ENCODE measurements at regions not wholly inside any gene's neighbourhood (a gene's known extent, or its start where the extent isn't known, plus 50 kb on each side); places are given as distances from the start of the nearest gene placed in this dataset.

DNA sequence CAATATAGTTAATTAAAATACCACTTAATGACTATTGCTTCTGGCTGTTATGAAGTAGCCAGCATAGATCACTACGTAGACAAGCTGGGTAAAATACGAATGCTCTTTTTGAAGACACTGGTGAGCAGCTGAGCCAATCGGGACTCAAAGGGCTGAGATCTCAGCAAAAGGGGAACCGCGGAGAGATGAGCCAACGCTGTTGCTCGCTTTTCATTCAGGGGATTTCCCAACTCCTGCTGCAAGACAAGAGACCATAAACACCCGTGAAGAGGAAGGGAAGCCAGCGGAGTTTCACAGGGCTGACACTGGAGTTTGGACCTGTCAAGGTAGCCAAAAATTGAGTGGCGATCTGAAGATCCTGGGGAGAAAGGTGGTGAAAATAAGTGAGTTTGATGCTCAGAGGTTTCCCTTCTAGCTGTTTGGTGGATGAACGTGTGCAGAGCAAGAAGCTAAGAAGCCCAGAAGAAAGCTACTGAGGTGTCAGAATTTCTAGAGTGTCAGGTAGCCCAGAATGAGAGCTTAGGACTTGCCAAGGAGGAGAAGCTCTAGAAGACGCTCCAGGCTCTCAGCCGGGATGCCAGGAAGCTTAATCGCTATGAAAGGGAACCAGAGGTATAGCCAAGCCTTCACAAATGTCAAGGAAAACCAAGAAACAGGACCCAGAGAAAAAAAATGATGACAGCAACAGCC is 79.6 kb upstream of the RNU6ATAC start:
- no peak for DNase-seq (ENCODE audit: low read depth, low spot score)

GRCh38 chr9:134245179-134245578 is 80.8 kb upstream of the RNU6ATAC start:
- no peak for DNase-seq (ENCODE audit: low read depth, low spot score)

DNA sequence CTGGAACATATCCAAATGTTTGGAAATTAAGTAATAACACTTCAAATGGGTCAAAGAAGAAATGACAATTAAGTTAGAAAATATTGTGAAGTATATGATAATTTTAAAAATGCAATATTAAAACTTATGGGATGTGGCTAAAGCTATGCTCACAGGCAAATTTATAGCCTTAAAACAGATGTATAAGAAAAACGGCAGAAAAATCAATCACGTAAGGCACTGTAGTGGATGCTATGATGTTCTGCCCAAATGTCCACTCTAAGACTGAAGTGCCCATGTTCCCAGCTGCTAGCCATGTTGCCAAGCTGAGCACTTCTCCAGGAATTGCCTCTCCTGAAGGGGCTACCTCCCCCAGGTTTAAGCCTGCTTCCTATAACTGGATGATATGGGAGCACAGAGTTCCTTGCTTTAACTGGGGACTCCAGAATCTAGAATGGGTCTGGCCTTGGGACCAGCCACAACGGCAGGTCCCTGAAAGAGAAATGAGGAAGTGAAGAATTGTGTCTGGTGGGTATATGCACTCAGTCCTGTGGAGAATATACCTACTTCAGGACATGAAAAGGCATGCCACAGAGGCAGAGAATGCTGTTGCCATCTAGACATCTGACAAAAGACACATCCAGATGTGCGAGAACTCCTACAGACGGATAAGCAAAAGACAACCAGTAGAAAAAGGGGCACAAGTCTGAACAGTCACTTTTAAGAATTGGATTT is 78.2 kb upstream of the RXRA start:
- DNase-seq (ENCODE audit: low read depth, low spot score) = no peak

- DNase-seq (ENCODE audit: low read depth, low spot score) = no peak
These were observed 74.8 kb upstream of the RXRA start for GRCh38 chr9:134251296-134252069.

DNA sequence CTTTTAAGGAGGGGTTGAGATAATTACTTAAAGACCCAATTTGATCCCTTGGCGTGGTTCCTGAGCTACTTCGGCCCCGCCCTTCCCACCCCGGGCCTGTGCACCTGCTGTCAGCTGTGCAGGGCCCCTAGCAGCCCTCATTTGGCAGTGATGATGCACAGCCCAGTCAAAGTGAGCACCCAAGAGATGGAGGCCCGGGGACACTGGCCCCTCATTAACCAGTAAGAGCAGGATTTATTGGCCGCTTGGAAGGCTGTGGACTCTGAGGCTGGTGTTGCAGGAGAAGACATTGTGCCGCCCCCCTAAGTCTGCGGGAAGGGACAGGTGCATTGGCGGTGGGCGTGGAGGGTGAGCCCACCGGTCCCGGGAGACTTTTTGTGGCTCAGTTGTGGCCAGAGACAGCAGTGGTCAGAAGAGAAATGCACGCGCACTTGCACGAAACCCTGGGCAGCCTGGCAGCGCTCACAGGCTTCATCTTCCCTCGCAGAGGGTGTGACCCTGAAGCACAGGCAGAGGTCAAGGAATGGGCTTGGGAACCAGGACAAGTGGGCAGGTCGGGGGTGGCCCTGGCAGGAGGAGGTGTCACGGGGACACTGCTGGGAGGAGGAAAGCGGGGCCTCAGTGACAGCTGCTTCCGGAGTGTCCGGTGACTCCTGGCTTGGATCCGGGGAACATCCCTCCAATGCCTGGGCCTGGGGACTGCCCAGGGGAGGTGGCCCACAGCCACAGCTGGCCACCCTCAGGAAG is 74.0 kb upstream of the RXRA start:
- no peak for DNase-seq (ENCODE audit: low read depth, low spot score)

DNA sequence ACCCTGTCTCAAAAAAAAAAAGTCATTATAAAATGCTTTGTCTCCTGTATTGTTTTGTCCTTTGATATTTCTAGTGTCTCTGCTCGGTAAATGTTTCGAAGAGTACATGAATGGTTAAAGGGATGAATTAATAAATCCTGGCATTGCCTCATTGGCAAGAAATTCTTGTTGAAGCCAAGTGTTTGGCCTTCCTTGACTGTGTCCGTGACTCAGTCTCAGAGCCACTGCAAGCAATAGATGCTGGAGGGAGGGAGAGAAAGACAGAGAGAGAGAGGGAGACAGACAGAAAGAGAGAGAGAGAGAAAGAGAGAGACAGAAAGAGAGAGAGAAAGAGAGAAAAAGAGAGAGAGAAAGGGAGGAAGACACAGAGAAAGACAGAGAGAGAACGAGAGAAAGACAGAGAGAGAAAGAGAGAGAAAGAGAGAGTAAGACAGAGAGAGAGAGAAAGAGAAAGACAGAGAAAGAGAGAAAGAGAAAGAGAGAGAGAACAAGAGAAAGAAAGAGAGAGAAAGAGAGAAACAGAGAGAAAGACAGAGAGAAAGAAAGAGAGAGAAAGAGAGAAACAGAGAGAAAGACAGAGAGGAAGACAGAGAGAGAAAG is 72.5 kb upstream of the RXRA start:
- DNase-seq (ENCODE audit: low read depth, low spot score) = no peak

DNA sequence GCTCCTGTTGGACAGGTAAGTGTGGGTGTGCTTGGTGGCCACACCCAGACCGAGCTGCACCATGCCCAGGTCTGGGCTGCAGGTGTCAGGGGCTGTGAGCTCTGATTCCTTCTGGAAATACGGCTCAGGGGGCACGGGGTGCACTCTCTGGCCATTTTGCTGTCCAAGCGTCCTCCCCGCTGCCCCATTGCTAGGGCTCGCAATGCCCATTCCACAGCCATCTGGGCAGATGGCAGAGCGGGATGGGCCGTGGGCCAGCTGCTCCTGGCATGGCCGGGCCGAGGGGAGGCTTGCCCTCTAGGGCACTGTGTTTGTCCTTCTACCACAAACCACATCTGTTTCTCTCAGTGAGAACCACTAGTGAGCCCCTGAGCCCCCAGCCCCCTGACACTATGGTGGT is 67.9 kb upstream of the RXRA start:
- DNase-seq (ENCODE audit: low read depth, low spot score) = no peak

- DNase-seq (ENCODE audit: low read depth, low spot score) = no peak
These were observed 67.3 kb upstream of the RXRA start for GRCh38 chr9:134258828-134259546.

DNA sequence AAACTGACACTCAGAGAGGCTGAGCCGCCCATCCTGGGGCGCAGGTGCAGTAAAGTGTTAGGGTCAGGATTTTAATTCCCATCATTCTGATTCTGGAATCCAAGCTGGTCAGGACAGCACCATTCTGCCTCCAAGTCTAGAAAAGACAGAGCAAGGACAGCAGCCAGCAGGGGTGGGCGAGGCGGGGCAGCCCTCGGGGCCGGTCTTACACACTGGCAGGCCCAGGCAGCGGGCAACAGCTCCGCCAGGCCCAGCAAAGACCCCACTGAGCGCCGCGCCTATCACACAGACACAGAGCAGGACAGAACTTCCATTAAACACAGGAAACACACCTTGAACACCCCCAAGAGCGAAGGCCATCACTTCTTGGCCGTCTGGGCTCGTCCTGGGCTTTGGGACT is 66.5 kb upstream of the RXRA start:
- no peak for DNase-seq (ENCODE audit: low read depth, low spot score)

DNA sequence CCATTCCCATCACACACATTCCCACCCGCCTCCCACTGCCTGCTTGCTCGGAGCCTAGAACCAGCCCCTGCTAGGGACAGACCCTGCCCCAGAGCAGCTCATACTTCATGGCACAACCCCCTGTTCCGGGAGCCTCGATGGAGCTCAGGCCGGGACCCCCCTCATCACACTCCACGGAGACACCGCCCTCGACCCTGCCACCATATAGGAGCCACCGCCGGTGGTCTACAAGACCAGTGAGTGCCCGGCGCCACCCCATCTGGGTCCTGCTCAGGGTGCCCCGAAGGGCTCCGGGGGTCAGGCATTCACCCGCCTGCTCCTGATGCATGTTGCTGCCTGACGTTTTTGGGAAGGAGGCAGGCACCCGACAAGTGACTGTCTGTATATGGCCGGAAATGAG is 65.5 kb upstream of the RXRA start:
- DNase-seq (ENCODE audit: low read depth, low spot score) = no peak

GRCh38 chr9:134262035-134262434 is 64.2 kb upstream of the RXRA start:
- no peak for DNase-seq (ENCODE audit: low read depth, low spot score)

DNA sequence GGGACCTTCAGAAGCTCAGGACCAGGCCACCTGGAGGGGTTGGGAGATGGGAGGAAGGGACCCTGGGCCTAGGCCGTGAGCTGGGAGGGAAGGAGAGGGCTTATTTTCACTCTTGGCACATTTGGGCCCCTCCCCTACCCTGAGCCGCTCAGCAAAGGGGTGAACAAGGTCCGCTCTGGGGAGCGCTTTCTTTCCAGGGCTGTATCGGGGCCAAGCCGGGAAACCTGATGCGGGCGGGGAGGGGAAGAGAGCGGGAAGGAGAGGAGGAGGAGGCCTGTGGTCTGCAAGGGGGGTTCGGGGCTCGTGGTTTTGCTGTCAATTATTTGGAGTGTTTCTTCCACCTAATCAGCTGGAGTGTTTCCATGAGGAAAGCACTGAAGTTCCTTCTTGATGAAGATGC is 62.7 kb upstream of the RXRA start:
- DNase-seq (ENCODE audit: low read depth, low spot score) = no peak

DNA sequence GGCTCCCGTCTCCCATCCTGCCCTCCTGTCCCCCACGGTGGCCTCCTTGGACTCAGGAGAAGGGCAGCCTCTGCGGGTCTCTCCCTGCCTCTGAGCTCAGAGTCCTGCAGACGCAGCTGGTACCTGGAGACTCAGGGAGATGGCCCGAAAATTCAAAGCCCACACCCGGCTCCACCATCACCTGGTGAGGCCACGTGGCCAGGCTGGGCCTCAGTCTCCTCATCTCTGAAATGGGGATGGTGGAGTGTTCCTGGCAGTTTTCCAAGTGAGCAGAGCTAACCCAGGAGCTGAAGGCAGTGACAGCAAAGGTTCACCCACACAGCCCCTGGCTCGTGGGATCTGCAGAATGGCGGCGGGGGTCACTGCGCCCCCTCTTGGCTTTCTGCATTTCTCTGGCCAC is 62.1 kb upstream of the RXRA start:
- no peak for DNase-seq (ENCODE audit: low read depth, low spot score)

DNA sequence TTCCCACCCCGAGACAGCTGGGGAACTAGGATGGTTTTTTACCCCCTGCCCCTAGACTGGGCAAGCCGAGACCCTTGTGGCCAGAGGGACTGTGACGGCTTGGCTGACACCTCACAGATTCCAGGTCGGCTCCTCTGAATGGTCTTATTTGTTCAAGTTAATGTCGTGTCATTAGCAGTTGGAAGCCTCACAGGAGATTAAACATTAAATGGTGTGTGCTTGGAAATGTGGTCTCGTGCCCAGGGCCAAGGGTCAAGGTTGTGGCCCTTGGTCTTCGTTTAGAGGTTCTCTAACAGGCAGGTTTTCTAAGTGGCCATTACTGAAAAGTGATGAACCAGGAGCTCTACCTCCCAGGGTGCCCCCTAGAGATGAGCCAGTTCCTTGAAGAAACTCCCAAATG is 61.2 kb upstream of the RXRA start:
- no peak for DNase-seq (ENCODE audit: low read depth, low spot score)

DNA sequence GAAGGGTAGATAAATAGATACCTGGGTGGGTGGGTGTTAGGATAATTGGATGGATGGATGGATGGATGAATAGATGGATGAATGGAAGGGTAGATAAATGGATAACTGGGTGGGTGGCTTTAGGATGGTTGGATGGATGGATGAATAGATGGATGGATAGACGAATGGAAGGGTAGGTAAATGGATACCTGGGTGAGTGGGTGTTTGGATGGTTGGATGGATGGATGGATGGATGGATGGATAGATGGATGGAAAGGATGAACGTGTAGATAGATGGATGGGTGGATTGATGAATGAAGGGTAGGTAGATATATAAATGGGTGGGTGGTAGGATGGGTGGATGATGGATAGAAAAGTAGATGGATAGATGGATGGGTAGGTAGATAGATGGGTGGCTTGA is 59.8 kb upstream of the RXRA start:
- DNase-seq (ENCODE audit: low read depth, low spot score) = no peak

- no peak for DNase-seq (ENCODE audit: low read depth, low spot score)
These were observed 58.9 kb upstream of the RXRA start for GRCh38 chr9:134267305-134267880.

GRCh38 chr9:134267881-134268724 is 58.2 kb upstream of the RXRA start:
- DNase-seq (ENCODE audit: low read depth, low spot score) = no peak

- DNase-seq (ENCODE audit: low read depth, low spot score) = no peak
These were observed 57.5 kb upstream of the RXRA start for GRCh38 chr9:134268747-134269146.
